Heart left ventricle (tissue), 16 donors: ENCODE measurements at regions not wholly inside any gene's neighbourhood (a gene's known extent, or its start where the extent isn't known, plus 50 kb on each side); places are given as distances from the start of the nearest gene placed in this dataset.

Experiments used
- ATAC-seq, 4 donors: fragments of 200-7000 bp; cut with Tn5 transposase; one replicate each; pipeline ENCODE4 v1.9.1; 2020 to 2022; ENCODE audit warnings: moderate library complexity in 4 of 4, mild to moderate bottlenecking in 3 of 4, moderate number of reproducible peaks in 1 of 4
- DNase-seq, 5 donors: peaks; one replicate each; pipeline ENCODE4 v3.0.0-alpha.2; 2020
- H3K27ac ChIP-seq, 12 donors: fragments of 200-600 bp; sonication (generic) in 4 of 12; one replicate each; pipeline versions ENCODE4 v1.5.0 to v1.8.0; 2016 to 2022; ENCODE audit warnings: mild to moderate bottlenecking in 2 of 12
- H3K27me3 ChIP-seq, 9 donors: fragments of 200-600 bp; sonication (generic) in 2 of 9; one replicate each; pipeline versions ENCODE4 v1.5.1 to v1.8.0; 2016 to 2022; ENCODE audit warnings: mild to moderate bottlenecking in 3 of 9
- H3K36me3 ChIP-seq, 9 donors: fragments of 200-600 bp; sonication (generic) in 2 of 9; one replicate each; pipeline versions ENCODE4 v1.5.0 to v1.8.0; 2018 to 2022; ENCODE audit warnings: mild to moderate bottlenecking in 2 of 9
- H3K4me1 ChIP-seq, 12 donors: fragments of 200-600 bp; sonication (generic) in 4 of 12; one replicate each; pipeline versions ENCODE4 v1.5.0 to v1.8.0; 2016 to 2022; ENCODE audit warnings: mild to moderate bottlenecking in 3 of 12
- H3K4me3 ChIP-seq, 12 donors: fragments of 200-600 bp; sonication (generic) in 4 of 12; one replicate each; pipeline versions ENCODE4 v1.5.0 to v1.8.0; 2017 to 2022; ENCODE audit warnings: mild to moderate bottlenecking in 9 of 12, moderate library complexity in 4 of 12
- H3K9me3 ChIP-seq, 12 donors: fragments of 200-600 bp; sonication (generic) in 4 of 12; one replicate each; pipeline versions ENCODE4 v1.5.0 to v1.8.0; 2016 to 2022; ENCODE audit warnings: mild to moderate bottlenecking in 1 of 12
- CTCF ChIP-seq, 12 donors: fragments of 200-600 bp; sonication (generic) in 4 of 12; IDR thresholded peaks; one replicate each; pipeline versions ENCODE4 v1.5.0 to v1.8.0; 2018 to 2022; ENCODE audit warnings: antibody characterized with exemption in 12 of 12, mild to moderate bottlenecking in 5 of 12
- POLR2A ChIP-seq, 2 donors: fragments of 450-650 bp; IDR thresholded peaks; one replicate each; pipeline ENCODE4 v1.6.1; 2017; ENCODE audit warnings: antibody characterized with exemption in 2 of 2, mild to moderate bottlenecking in 2 of 2, moderate library complexity in 2 of 2
- WGBS, 4 donors: extraction: QIAGEN DNeasy Blood & Tissue Kit in 2 of 4; methylation state at CpG; one replicate each; pipeline versions ENCODE4 v1.1.5 to v1.1.7; 2013 to 2018; 5-methylcytosine and 5-hydroxymethylcytosine counted together
- intact Hi-C, 10 donors: fragments of 100-400 bp; cut with DNase I; formaldehyde crosslinking; loops; one replicate each; pipeline versions ENCODE4 v1.11.1 to v1.14.2; 2022
- donor health status: ischemic (EF 13 %, LVEDD 7.1; RV severe dilation, severe dysfunction).
- donor health status: healthy with polysubstance abuse.
- donor health status: DM: no; HTN: yes; CAD: no.
- donor health status: DM: no; HTN: no; CAD: no.
- donor health status: ischemic (EF 25% LVEDD 6.9; RV normal size, moderate dysfunction).
- donor health status: ischemic (EF 25% LVEDD 5.7; RV mildly dilated, moderate dysfunction).
- donor health status: healthy.
- donor health status: DM: yes; HTN: yes; CAD: no.
- donor health status: ischemic (EF 35%, LVEDD 5.7; RV mildly dilated, moderate dysfunction).
- donor health status: nonischemic (EF 11% LVEDD 7.7; RV severe dilation, severe dysfunction).
- donor health status: DM: yes; HTN: yes; CAD: no.
- donor health status: PGD.
- donor health status: ischemic (EF 29% LVEDD 5.4; RV normal size, mild dysfunction).
- donor health status: nonischemic (EF 23%, LVEDD 6.1; RV moderate dilation, normal function).

GRCh38 chr2:128390991-128391630 lies 72.4 kb upstream of the HS6ST1 start:
- DNase-seq = peak in 1 of 5 donors; percentile 25
- TF ChIP-seq POLR2A (IDR thresholded peaks at IDR 0.05) (no peak), CTCF (IDR thresholded peaks at IDR 0.05) (no peak)
- WGBS, 4 donors = 93 to 95% (median 93%) methylated on average over 15 of the region's 15 CpGs
- Histone ChIP-seq H3K27ac (no peak overlapping the region), H3K9me3 (no peaks in the 10 kb centered on the region), H3K4me1 (peaks cover 0 to 6% (median 0%) of the 10 kb centered on the region in 12 donors), H3K36me3 (no peaks in the 10 kb centered on the region), H3K4me3 (no peak overlapping the region), H3K27me3 (no peaks in the 10 kb centered on the region)
- ATAC-seq = no peak
- intact Hi-C loops = no loop called here

- H3K27ac ChIP-seq = no peak overlapping the region
- 90 to 97% (median 92%) methylated on average over 3 of the region's 3 CpGs for WGBS, 4 donors
- no peak overlapping the region for H3K4me3 ChIP-seq
- TF ChIP-seq CTCF (IDR thresholded peaks at IDR 0.05) (no peak), POLR2A (IDR thresholded peaks at IDR 0.05) (no peak)
- intact Hi-C loops = no loop called here
- H3K27me3 ChIP-seq = no peaks in the 10 kb centered on the region
- DNase-seq (no peak), ATAC-seq (no peak)
- no peaks in the 10 kb centered on the region for H3K9me3 ChIP-seq
- peaks cover 0 to 6% (median 0%) of the 10 kb centered on the region in 12 donors for H3K4me1 ChIP-seq
- no peaks in the 10 kb centered on the region for H3K36me3 ChIP-seq
These were observed 73.0 kb upstream of the HS6ST1 start for GRCh38 chr2:128391679-128392078.

DNA sequence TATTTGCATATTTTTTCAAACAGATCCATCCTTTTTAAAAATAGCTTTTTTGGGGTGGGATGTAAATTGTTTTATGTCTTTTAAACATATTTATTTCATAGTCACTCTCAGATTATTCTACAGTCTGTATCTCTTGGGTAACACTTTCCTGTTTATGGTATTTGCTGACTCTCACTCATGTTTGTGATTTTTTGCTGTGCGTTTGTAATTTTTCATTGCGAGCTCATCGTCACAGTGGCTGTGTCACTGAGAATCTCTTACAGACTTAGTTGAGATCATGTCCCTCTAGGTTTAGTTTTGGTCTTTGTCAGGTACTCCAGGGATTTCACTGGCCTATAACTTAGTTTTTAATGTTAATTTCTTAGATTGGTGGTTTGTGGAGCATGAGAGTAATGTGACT lies 73.5 kb upstream of the HS6ST1 start:
- TF ChIP-seq POLR2A (IDR thresholded peaks at IDR 0.05) (no peak), CTCF (IDR thresholded peaks at IDR 0.05) (no peak)
- DNase-seq = no peak
- intact Hi-C loops = no loop called here

DNA sequence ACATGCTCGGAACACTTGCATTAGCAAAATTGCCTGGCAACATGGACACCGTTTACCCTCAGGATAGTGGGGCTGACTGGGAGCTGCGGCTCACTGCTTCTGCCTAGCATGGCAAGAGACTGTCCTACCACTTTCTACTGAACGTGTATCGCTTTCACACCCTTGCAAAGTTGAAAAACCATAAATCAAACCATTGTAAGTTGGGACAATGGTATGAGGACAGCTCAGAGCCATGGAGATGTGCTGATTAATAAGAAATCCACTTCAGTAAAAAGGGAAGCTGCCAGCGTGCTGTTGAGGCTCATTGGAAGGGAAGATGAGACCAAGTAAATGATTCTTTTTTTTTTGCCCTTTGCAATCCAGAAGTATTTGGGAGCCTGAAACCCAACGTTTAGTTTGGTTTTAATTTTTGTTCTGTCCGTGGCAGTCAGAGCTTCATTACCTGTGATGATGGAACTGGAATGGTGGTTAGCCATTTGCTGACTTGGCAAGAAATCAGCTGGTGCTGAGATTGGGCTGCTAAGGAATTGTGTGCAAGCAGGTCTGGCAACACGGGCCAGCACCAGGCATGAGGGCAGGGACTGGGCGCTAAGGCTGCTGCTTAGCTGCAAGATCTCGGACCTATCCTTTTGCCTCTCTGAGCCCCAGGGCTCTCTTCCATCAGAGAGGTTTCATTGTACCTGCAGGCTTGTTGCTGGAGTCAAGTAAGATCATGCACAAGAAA lies 75.5 kb upstream of the HS6ST1 start:
- H3K27me3 ChIP-seq = no peaks in the 10 kb centered on the region
- no peaks in the 10 kb centered on the region for H3K36me3 ChIP-seq
- intact Hi-C loops = no loop called here
- 85 to 90% (median 89%) methylated on average over 11 of the region's 11 CpGs for WGBS, 4 donors
- H3K4me3 ChIP-seq = no peak overlapping the region
- H3K27ac ChIP-seq = no peak overlapping the region
- H3K9me3 ChIP-seq = no peaks in the 10 kb centered on the region
- peaks cover 0 to 6% (median 0%) of the 10 kb centered on the region in 12 donors for H3K4me1 ChIP-seq
- ATAC-seq = no peak
- no peak for DNase-seq
- TF ChIP-seq POLR2A (IDR thresholded peaks at IDR 0.05) (no peak), CTCF (IDR thresholded peaks at IDR 0.05) (no peak)

More for the DNA sequence above, 73.5 kb upstream of the HS6ST1 start:
- Histone ChIP-seq H3K36me3 (no peaks in the 10 kb centered on the region), H3K27ac (no peak overlapping the region), H3K27me3 (no peaks in the 10 kb centered on the region), H3K4me1 (peaks cover 0 to 6% (median 0%) of the 10 kb centered on the region in 12 donors), H3K4me3 (no peak overlapping the region), H3K9me3 (no peaks in the 10 kb centered on the region)
- no peak for ATAC-seq
- 91 to 95% (median 92%) methylated on average over 3 of the region's 3 CpGs for WGBS, 4 donors
